Left cardiac atrium (tissue), 4 donors: ENCODE measurements at regions not wholly inside any gene's neighbourhood (a gene's known extent, or its start where the extent isn't known, plus 50 kb on each side); places are given as distances from the start of the nearest gene placed in this dataset.
A peak's percentile ranks its signal among the peaks of the same experiment; 100 is the strongest.

Experiments used
- ATAC-seq, 2 donors: fragments of 200-7000 bp; cut with Tn5 transposase; one replicate each; pipeline ENCODE4 v1.9.1; 2020; ENCODE audit warnings: mild to moderate bottlenecking in 2 of 2, moderate library complexity in 2 of 2
- DNase-seq: peaks from one replicate; pipeline ENCODE4 v3.0.0-alpha.2; 2020
- intact Hi-C, 2 donors: fragments of 100-400 bp; cut with DNase I; formaldehyde crosslinking; loops; one replicate each; pipeline versions ENCODE4 v1.14.1 to v1.15.1; 2022 to 2023
- donor health status: DM: no; HTN: yes; CAD: no.
- donor health status: DM: no; HTN: yes; CAD: no; lungs with severe emphysema.
- donor health status: DM: yes; HTN: yes; CAD: no.
- donor health status: Dilated cardiomyopathy.

DNA sequence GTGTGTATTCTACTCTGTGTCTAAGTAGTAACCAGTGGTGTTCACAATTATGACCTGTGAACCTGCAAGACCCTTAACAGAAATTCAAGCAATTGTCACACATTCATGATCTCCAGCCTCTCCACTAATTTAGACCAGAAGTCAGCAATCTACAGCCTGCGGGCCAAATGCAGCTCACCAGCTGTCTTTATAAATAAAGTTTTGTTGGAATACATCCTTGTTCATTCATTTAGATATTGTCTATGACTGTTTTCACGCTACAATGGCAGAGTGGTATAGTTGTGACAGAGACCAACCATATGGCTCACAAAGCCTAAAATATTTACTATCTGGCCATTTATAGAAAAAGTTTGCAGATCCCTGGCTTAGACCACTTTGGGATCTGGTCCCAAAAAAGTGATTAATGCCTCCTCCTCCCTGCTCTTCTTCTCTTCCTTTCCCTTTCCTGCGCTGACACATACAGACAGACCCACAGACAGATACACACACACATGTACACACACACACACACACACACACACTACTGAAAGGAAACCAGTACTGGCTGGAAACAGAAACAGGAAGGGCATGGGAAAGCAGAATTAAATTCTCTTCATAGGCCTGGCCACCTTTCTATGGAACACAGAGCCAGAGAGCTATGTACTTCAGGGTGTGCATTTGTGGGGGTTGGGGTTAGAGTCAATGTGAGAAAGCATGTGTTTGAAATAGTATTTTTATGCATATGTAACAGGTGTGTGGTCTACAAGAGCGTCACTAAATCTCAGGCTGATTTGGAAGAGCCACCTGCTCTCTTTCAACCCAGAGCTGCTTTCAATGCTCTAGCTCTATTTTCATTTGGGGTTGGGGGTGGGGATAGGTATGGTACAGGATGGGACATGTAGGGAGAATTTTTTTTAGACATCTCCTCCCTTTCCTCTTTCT lies 49.7 kb upstream of the TMEM164 start:
- no peak for DNase-seq
- intact Hi-C loops, result no loop called here
- ATAC-seq, result peak in 1 of 2 donors; percentile 40
